ENCODE measurements at regions not wholly inside any gene's neighbourhood (a gene's known extent, or its start where the extent isn't known, plus 50 kb on each side); places are given as distances from the start of the nearest gene placed in this dataset.

- TF ChIP-seq USF2 (IDR thresholded peaks at IDR 0.05; ENCODE audit: borderline replicate concordance, low read depth, low read length): no peak
- TF ChIP-seq RFX5 (IDR thresholded peaks at IDR 0.05; ENCODE audit: low read length): no peak
- no peak for TF ChIP-seq TCF12 (IDR thresholded peaks at IDR 0.05)
These were observed 942.5 kb upstream of the SLC39A10 start for GRCh38 chr2:194714541-194714940.
